GM18868 (cell line): ENCODE measurements at regions not wholly inside any gene's neighbourhood (a gene's known extent, or its start where the extent isn't known, plus 50 kb on each side); places are given as distances from the start of the nearest gene placed in this dataset.
"Not testable (repeated sequence)": the region's sequence is repeated elsewhere in the genome, so short reads cannot be mapped to it uniquely, and the experiment has no call there.

Source experiments
- ATAC-seq: cut with Tn5 transposase; IDR thresholded peaks from one replicate; pipeline ENCODE4 v1.9.1; 2021; ENCODE audit warnings: mild to moderate bottlenecking, moderate library complexity; ENCODE audit not compliant: unreplicated experiment

- no peak for ATAC-seq
Observed at GRCh38 chrX:75873993-75874392, 88.9 kb upstream of the MAGEE2 start.

- ATAC-seq = no peak
Observed at GRCh38 chrX:75883446-75883845, 98.4 kb upstream of the MAGEE2 start.

- no peak for ATAC-seq
Observed at GRCh38 chrX:75887833-75888232, 102.8 kb upstream of the MAGEE2 start.

GRCh38 chrX:75892749-75893148, 107.7 kb upstream of the MAGEE2 start:
- ATAC-seq = no peak

DNA sequence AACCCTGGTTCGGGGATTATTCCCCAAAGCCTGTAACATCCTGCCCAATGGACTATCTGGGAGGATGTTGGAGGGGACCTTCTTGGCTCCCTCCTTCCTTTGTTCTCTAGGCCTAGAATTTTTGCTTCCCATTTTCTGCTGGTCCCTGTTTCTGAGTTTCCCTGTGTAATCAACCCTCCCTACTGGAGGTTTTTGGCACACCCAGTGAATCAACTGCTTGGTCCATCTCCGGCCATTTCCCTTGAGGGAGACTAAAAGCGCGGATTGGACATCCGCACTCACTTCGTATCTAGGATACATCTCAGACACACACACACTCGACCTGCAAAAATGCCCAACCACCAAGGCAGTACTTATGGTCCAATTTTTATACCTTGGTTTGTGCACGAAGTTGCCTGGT, 108.2 kb upstream of the MAGEE2 start:
- no peak for ATAC-seq

GRCh38 chrX:75911716-75912115, 126.7 kb upstream of the MAGEE2 start:
- ATAC-seq = no peak

GRCh38 chrX:75957107-75957610, 172.1 kb upstream of the MAGEE2 start:
- ATAC-seq = no peak

GRCh38 chrX:75961321-75961720, 176.3 kb upstream of the MAGEE2 start:
- not testable (repeated sequence) for ATAC-seq

GRCh38 chrX:75963774-75964173, 178.7 kb upstream of the MAGEE2 start:
- ATAC-seq = no peak

GRCh38 chrX:75968293-75968692, 183.2 kb upstream of the MAGEE2 start:
- no peak for ATAC-seq

- ATAC-seq = no peak
Observed at GRCh38 chrX:75986976-75987375, 185.9 kb upstream of the PBDC1 start.

DNA sequence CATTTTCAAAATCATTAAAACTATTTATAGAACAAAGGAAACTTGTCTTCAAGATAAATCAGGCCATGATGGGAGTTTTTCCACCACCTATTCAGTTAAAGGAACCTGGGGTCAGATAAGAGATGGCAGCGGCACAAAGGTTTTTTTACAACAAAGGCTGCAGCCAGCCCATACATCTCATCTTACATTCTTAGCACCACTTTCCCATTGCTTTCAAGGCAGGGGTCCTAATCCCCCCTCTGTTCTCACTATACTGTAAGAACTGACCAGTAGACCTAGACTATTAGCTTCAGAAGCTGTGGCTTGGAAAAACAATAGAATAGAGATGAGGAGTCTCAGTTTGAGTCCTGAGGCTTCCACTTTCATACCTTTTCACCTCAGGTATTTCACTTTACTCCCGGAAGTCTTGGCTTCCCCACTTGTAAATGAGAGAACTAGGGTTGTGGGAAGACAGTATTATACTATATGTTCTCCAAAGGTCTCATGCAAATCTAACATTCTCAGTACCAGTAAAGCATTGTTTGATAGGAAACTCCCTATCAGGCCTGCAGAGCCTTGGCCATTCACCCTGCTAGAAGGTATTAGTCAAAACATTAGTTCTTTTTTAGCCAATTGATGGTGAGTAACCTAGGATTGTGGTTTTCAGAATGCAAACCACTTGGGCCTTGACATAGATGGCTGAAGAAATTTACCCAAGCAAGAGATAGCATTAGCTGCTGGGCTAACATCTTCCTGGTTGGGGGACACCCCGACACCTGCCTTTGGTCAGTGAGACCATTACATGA, 182.9 kb upstream of the PBDC1 start:
- peak; percentile 88 for ATAC-seq

DNA sequence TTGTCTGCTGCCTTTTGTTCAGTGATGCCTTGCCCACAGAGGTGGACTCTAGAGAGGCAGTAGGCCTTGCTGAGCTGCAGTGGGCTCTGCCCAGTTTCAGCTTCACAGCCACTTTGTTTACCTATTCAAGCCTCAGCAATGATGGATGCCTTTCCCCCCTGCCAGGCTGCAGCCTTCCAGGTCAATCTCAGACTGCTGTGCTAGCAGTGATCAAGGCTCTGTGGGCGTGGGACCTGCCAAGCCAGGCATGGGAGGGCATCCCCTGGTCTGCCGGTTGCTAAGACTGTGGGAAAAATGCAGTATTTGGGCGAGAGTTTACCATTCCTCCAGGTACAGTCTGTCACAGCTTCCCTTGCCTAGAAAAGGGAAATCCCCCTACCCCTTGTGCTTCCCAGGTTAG, 175.2 kb upstream of the PBDC1 start:
- ATAC-seq = no peak

DNA sequence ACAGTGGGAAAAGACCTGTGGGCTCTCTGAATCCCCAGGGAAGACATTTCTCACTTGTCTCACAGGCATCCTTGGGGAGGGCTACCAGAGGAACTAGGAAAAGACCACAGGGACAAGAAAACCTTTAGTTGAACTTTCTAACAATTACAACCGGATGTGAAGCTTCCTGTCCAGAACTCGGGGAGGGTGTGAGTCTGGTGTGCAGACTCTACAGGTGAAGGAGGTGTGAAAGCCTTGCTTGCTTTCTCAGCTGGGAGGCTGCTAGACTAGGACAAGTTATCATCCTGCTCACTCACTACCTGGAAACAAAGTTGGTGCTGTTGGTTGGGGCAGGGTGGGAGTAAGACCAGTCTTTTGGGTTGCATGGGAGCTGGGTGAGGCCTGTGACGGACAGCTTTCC, 158.5 kb upstream of the PBDC1 start:
- ATAC-seq = no peak

DNA sequence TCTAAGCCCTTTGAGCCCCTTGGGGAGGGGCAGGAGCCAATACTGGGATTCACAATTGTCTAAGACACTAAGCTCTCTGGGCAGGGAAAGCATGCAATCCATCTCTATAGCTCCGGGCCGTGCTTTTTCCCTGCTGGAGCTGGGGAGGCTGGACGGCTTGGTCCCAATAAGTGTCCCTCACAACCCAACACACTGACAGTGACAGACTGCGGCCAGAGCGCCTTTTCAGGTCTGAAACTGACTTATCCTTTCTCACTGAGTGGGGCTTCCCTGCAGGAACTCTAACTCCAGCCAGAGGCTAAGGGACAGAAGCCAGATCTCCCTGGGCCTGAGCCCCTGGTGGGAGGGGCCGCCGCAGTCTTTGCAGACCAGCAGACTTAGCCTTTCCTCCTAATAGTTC, 146.6 kb upstream of the PBDC1 start:
- ATAC-seq = no peak

- no peak for ATAC-seq
Observed at GRCh38 chrX:76026751-76027150, 146.1 kb upstream of the PBDC1 start.

GRCh38 chrX:76029385-76029784, 143.5 kb upstream of the PBDC1 start:
- ATAC-seq = no peak

GRCh38 chrX:76064825-76065224, 108.0 kb upstream of the PBDC1 start:
- ATAC-seq = no peak

DNA sequence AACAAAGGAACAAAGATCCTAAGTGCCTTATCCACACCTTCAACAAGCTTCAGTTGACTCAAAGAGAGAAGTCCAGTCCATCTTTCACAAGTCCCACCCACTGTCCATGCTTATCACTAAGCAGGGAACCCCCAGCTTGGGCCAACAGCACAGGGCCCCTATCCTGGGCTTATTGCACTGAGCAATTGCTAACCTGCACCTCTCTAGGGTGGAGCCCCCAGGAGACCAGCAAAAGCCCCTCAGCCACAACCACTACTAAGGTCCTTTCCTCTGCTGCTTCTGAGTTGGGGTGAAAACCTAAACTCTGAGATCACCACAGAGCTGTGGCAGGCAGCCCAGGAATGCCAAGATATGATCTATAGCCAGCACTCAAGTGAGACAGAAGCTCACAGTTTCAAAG, 96.7 kb upstream of the PBDC1 start:
- ATAC-seq = peak; percentile 51

DNA sequence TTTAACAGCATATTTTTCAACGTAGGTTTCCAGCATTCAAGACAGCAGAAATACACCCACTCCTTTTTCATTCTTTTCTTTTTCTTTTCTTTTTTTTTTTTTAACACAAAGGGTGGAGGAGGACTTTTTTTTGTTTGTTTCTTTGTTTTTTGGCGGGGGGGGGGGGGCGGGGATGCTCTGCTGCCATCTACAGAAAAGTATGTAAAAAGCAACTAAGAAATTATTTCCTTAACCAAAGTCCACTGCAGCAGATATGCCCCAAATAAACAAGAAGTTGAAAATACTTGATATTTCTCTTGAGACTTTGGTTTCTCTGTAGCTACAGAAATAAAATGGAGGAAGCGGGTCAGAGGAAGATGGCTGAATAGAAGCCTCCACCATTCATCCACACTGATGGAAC, 63.2 kb upstream of the PBDC1 start:
- no peak for ATAC-seq
